ENCODE measurements at regions not wholly inside any gene's neighbourhood (a gene's known extent, or its start where the extent isn't known, plus 50 kb on each side); places are given as distances from the start of the nearest gene placed in this dataset.

- no peak overlapping the region for H3K27ac ChIP-seq (replicated peaks)
- DNase-seq (ENCODE audit: low read depth in 1 of 2, low spot score in 1 of 2), result no peak
- no peaks in the 10 kb centered on the region for H3K27me3 ChIP-seq (ENCODE audit: insufficient read depth, poor library complexity, severe bottlenecking)
- H3K4me3 ChIP-seq (replicated peaks; ENCODE audit: insufficient read depth, low read length), result no peak overlapping the region
- TF ChIP-seq SPI1 (IDR thresholded peaks at IDR 0.05; ENCODE audit: borderline replicate concordance, low read depth) (no peak), POLR2AphosphoS5 (IDR thresholded peaks at IDR 0.05; ENCODE audit: low read depth) (no peak), GABPA (IDR thresholded peaks at IDR 0.05; ENCODE audit: low read depth) (no peak), CTCF (IDR thresholded peaks at IDR 0.05; ENCODE audit: insufficient read depth, low read length) (no peak), REST (IDR thresholded peaks at IDR 0.05; ENCODE audit: insufficient replicate concordance, low read depth) (no peak)
These were observed 191.9 kb upstream of the CTNNB1 start for GRCh38 chr3:41007399-41007798.

- Histone ChIP-seq H3K4me3 (replicated peaks; ENCODE audit: insufficient read depth, low read length) (no peak overlapping the region), H3K27ac (replicated peaks) (no peak overlapping the region), H3K27me3 (ENCODE audit: insufficient read depth, poor library complexity, severe bottlenecking) (no peaks in the 10 kb centered on the region)
- TF ChIP-seq SPI1 (IDR thresholded peaks at IDR 0.05; ENCODE audit: borderline replicate concordance, low read depth) (no peak), GABPA (IDR thresholded peaks at IDR 0.05; ENCODE audit: low read depth) (no peak), REST (IDR thresholded peaks at IDR 0.05; ENCODE audit: insufficient replicate concordance, low read depth) (no peak), CTCF (IDR thresholded peaks at IDR 0.05; ENCODE audit: insufficient read depth, low read length) (no peak), POLR2AphosphoS5 (IDR thresholded peaks at IDR 0.05; ENCODE audit: low read depth) (no peak)
- no peak for DNase-seq (ENCODE audit: low read depth in 1 of 2, low spot score in 1 of 2)
These were observed 187.5 kb upstream of the CTNNB1 start for GRCh38 chr3:41011854-41012253.

GRCh38 chr3:41018855-41019254 lies 180.4 kb upstream of the CTNNB1 start:
- Histone ChIP-seq H3K27me3 (ENCODE audit: insufficient read depth, poor library complexity, severe bottlenecking) (peaks cover 2% of the 10 kb centered on the region), H3K4me3 (replicated peaks; ENCODE audit: insufficient read depth, low read length) (no peak overlapping the region), H3K27ac (replicated peaks) (no peak overlapping the region)
- TF ChIP-seq POLR2AphosphoS5 (IDR thresholded peaks at IDR 0.05; ENCODE audit: low read depth), result no peak
- TF ChIP-seq GABPA (IDR thresholded peaks at IDR 0.05; ENCODE audit: low read depth), result no peak
- DNase-seq (ENCODE audit: low read depth in 1 of 2, low spot score in 1 of 2), result no peak

GRCh38 chr3:41024031-41024836 lies 175.1 kb upstream of the CTNNB1 start:
- Histone ChIP-seq H3K27ac (replicated peaks) (no peak overlapping the region), H3K27me3 (ENCODE audit: insufficient read depth, poor library complexity, severe bottlenecking) (peaks cover 2% of the 10 kb centered on the region), H3K4me3 (replicated peaks; ENCODE audit: insufficient read depth, low read length) (no peak overlapping the region)
- no peak for TF ChIP-seq REST (IDR thresholded peaks at IDR 0.05; ENCODE audit: insufficient replicate concordance, low read depth)
- no peak for TF ChIP-seq POLR2AphosphoS5 (IDR thresholded peaks at IDR 0.05; ENCODE audit: low read depth)
- no peak for TF ChIP-seq SPI1 (IDR thresholded peaks at IDR 0.05; ENCODE audit: borderline replicate concordance, low read depth)
- TF ChIP-seq GABPA (IDR thresholded peaks at IDR 0.05; ENCODE audit: low read depth), result no peak
- TF ChIP-seq CTCF (IDR thresholded peaks at IDR 0.05; ENCODE audit: insufficient read depth, low read length), result no peak
- DNase-seq (ENCODE audit: low read depth in 1 of 2, low spot score in 1 of 2), result no peak
